H1 (cell line): ENCODE measurements at regions not wholly inside any gene's neighbourhood (a gene's known extent, or its start where the extent isn't known, plus 50 kb on each side); places are given as distances from the start of the nearest gene placed in this dataset.

ENCODE experiments used
- CEBPB ChIP-seq: IDR thresholded peaks from 2 replicates; pipeline ENCODE4 v1.6.1; 2012; ENCODE audit warnings: low read depth, low read length
- CTCF ChIP-seq, 3 experiments: IDR thresholded peaks; 1 replicate in 2 of 3; 2 replicates in 1 of 3; pipeline versions ENCODE4 v1.5.1 to v1.6.1; 2011; ENCODE audit warnings: low read length in 3 of 3, mild to moderate bottlenecking in 3 of 3, inconsistent platforms in 2 of 3, low read depth in 1 of 3, moderate library complexity in 1 of 3; ENCODE audit not compliant: insufficient read depth in 1 of 3; ENCODE audit errors: control extremely low read depth in 1 of 3
- EZH2 ChIP-seq: fragments of 200-600 bp; sonication (generic); IDR thresholded peaks from 2 replicates; pipeline ENCODE4 v1.7.1; 2012; ENCODE audit warnings: low read depth, mild to moderate bottlenecking, moderate library complexity, low read length, inconsistent platforms; ENCODE audit not compliant: severe bottlenecking
- KDM4A ChIP-seq: IDR thresholded peaks from one replicate; pipeline ENCODE4 v1.7.1; 2012; ENCODE audit warnings: low read depth, mild to moderate bottlenecking, moderate library complexity, low read length, inconsistent platforms; ENCODE audit not compliant: severe bottlenecking
- POLR2A ChIP-seq, 2 experiments: IDR thresholded peaks; 1 replicate in 1 of 2; 2 replicates in 1 of 2; pipeline ENCODE4 v1.6.1; 2011; ENCODE audit warnings: low read depth in 2 of 2, low read length in 2 of 2, mild to moderate bottlenecking in 2 of 2; ENCODE audit errors: control extremely low read depth in 1 of 2
- POLR2AphosphoS5 ChIP-seq: IDR thresholded peaks from 2 replicates; pipeline ENCODE4 v1.6.1; 2011; ENCODE audit warnings: low read depth, low read length
- SP1 ChIP-seq: IDR thresholded peaks from 2 replicates; pipeline ENCODE4 v1.6.1; 2011; ENCODE audit warnings: low read depth, low read length
- SP4 ChIP-seq: IDR thresholded peaks from 2 replicates; pipeline ENCODE4 v1.6.1; 2012; ENCODE audit warnings: low read length, inconsistent platforms
- TCF12 ChIP-seq: IDR thresholded peaks from 2 replicates; pipeline ENCODE4 v1.6.1; 2011; ENCODE audit warnings: low read depth, mild to moderate bottlenecking, low read length
- TF ChIP-seq, protein P1 (sequence below): IDR thresholded peaks from 2 replicates; pipeline ENCODE4 v1.6.1; 2012; ENCODE audit warnings: inconsistent platforms

- TF ChIP-seq CTCF (IDR thresholded peaks at IDR 0.05; ENCODE audit: control extremely low read depth in 1 of 3, insufficient read depth in 1 of 3, low read depth in 1 of 3, low read length in 3 of 3) (no peak), SP1 (no peak), TCF12 (no peak), CEBPB (no peak), POLR2A (IDR thresholded peaks at IDR 0.05; ENCODE audit: control extremely low read depth in 1 of 2, low read depth in 2 of 2, low read length in 2 of 2) (no peak), EZH2 (no peak), POLR2AphosphoS5 (no peak), SP4 (no peak), KDM4A (no peak)
- TF ChIP-seq, protein P1, sequence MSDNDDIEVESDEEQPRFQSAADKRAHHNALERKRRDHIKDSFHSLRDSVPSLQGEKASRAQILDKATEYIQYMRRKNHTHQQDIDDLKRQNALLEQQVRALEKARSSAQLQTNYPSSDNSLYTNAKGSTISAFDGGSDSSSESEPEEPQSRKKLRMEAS = no peak
These were observed 442.4 kb downstream of the EPHA4 start for GRCh38 chr2:221129657-221130056.
